GM23338 (cell line): ENCODE measurements at regions not wholly inside any gene's neighbourhood (a gene's known extent, or its start where the extent isn't known, plus 50 kb on each side); places are given as distances from the start of the nearest gene placed in this dataset.

Experiments used
- ATAC-seq: fragments of 200-7000 bp; cut with Tn5 transposase; 3 replicates; pipeline ENCODE4 v1.9.1; 2020
- DNase-seq: peaks from one replicate; pipeline ENCODE4 v3.0.0-alpha.2; 2015; ENCODE audit warnings: low spot score
- H2AFZ ChIP-seq: fragments of 200-600 bp; sonication (generic); 2 replicates; pipeline ENCODE4 v1.8.0; 2016; ENCODE audit warnings: antibody characterized with exemption, mild to moderate bottlenecking, moderate library complexity
- H3F3A ChIP-seq: fragments of 200-600 bp; sonication (generic); replicated peaks from 2 replicates; pipeline ENCODE4 v1.8.0; 2017; ENCODE audit warnings: antibody characterized with exemption, mixed run types, low read depth
- H3K27ac ChIP-seq: fragments of 200-600 bp; sonication (generic); 2 replicates; pipeline ENCODE4 v1.6.1; 2016; ENCODE audit warnings: low read depth
- H3K27me3 ChIP-seq: fragments of 200-600 bp; sonication (generic); 2 replicates; pipeline ENCODE4 v1.8.0; 2016; ENCODE audit warnings: mild to moderate bottlenecking, mixed run types, moderate library complexity; ENCODE audit not compliant: insufficient read depth
- H3K36me3 ChIP-seq: fragments of 200-600 bp; sonication (generic); 2 replicates; pipeline ENCODE4 v1.8.0; 2016; ENCODE audit warnings: mild to moderate bottlenecking; ENCODE audit not compliant: insufficient read depth
- H3K4me1 ChIP-seq: fragments of 200-600 bp; sonication (generic); 2 replicates; pipeline ENCODE4 v1.8.0; 2016; ENCODE audit warnings: mild to moderate bottlenecking, moderate library complexity; ENCODE audit not compliant: insufficient read depth
- H3K4me2 ChIP-seq: fragments of 200-600 bp; sonication (generic); 2 replicates; pipeline ENCODE4 v1.7.1; 2017; ENCODE audit warnings: mixed run types
- H3K4me3 ChIP-seq: fragments of 200-600 bp; sonication (generic); 2 replicates; pipeline ENCODE4 v1.6.1; 2016; ENCODE audit warnings: mixed run types
- H3K79me2 ChIP-seq: fragments of 200-600 bp; sonication (generic); replicated peaks from 2 replicates; pipeline ENCODE4 v1.8.0; 2017; ENCODE audit warnings: mild to moderate bottlenecking; ENCODE audit not compliant: insufficient read depth
- H3K9me2 ChIP-seq: fragments of 200-600 bp; sonication (generic); 2 replicates; pipeline ENCODE4 v1.8.0; 2017; ENCODE audit not compliant: insufficient read depth
- H4K20me1 ChIP-seq: fragments of 200-600 bp; sonication (generic); replicated peaks from 2 replicates; pipeline ENCODE4 v1.8.0; 2017; ENCODE audit warnings: mild to moderate bottlenecking; ENCODE audit not compliant: insufficient read depth
- H3K27ac Mint-ChIP-seq: 2 replicates; pipeline ENCODE4 v1.8.0; 2020; ENCODE audit warnings: inconsistent platforms, mild to moderate bottlenecking, moderate library complexity, mixed read lengths
- H3K27me3 Mint-ChIP-seq: 3 replicates; pipeline ENCODE4 v1.8.0; 2022; ENCODE audit warnings: low read depth, mild to moderate bottlenecking, moderate library complexity, mixed read lengths, inconsistent platforms; ENCODE audit not compliant: insufficient read depth, poor library complexity
- H3K36me3 Mint-ChIP-seq: 3 replicates; pipeline ENCODE4 v1.8.0; 2021; ENCODE audit warnings: low read depth, mild to moderate bottlenecking, inconsistent platforms, moderate library complexity, mixed read lengths
- H3K4me1 Mint-ChIP-seq: 3 replicates; pipeline ENCODE4 v1.8.0; 2020; ENCODE audit warnings: mild to moderate bottlenecking, inconsistent platforms, mixed read lengths
- H3K4me3 Mint-ChIP-seq: 3 replicates; pipeline ENCODE4 v1.8.0; 2021; ENCODE audit warnings: moderate library complexity, mild to moderate bottlenecking, inconsistent platforms, mixed read lengths
- H3K9me3 Mint-ChIP-seq: 3 replicates; pipeline ENCODE4 v1.8.0; 2020; ENCODE audit warnings: moderate library complexity, mild to moderate bottlenecking, inconsistent platforms, mixed read lengths
- CREB1 ChIP-seq: fragments of 250-450 bp; sonication (Bioruptor Pico); IDR thresholded peaks from 2 replicates; pipeline ENCODE4 v1.5.0; 2020; ENCODE audit warnings: low read depth, mild to moderate bottlenecking, moderate library complexity
- CTCF ChIP-seq, 2 experiments: fragments of 200-600 bp in 1 of 2; sonication (generic) in 1 of 2; conservative IDR thresholded peaks; 2 replicates each; pipeline versions ENCODE4 v1.5.1 to v1.6.1; 2016 to 2017; ENCODE audit warnings: antibody characterized with exemption in 2 of 2, low read depth in 2 of 2, mild to moderate bottlenecking in 2 of 2, moderate library complexity in 1 of 2
- EZH2 ChIP-seq: fragments of 200-600 bp; sonication (generic); IDR thresholded peaks from one replicate; pipeline ENCODE4 v1.8.0; 2017; ENCODE audit warnings: antibody characterized with exemption, mild to moderate bottlenecking, low read depth; ENCODE audit not compliant: unreplicated experiment
- EZH2phosphoT487 ChIP-seq: fragments of 200-600 bp; sonication (generic); IDR thresholded peaks from one replicate; pipeline ENCODE4 v1.8.1; 2018; ENCODE audit warnings: antibody characterized with exemption; ENCODE audit not compliant: unreplicated experiment
- JUNB ChIP-seq: IDR thresholded peaks from one replicate; pipeline ENCODE4 v1.6.1; 2016; ENCODE audit warnings: antibody characterized with exemption; ENCODE audit not compliant: unreplicated experiment
- NANOG ChIP-seq: IDR thresholded peaks from 2 replicates; pipeline ENCODE4 v1.6.1; 2016; ENCODE audit warnings: antibody characterized with exemption, borderline replicate concordance
- POLR2AphosphoS5 ChIP-seq: IDR thresholded peaks from 2 replicates; pipeline ENCODE4 v1.6.1; 2016; ENCODE audit warnings: antibody characterized with exemption, low read depth
- REST ChIP-seq: IDR thresholded peaks from one replicate; pipeline ENCODE4 v1.6.1; 2018; ENCODE audit warnings: antibody characterized with exemption; ENCODE audit not compliant: unreplicated experiment
- STAT1 ChIP-seq: IDR thresholded peaks from one replicate; pipeline ENCODE4 v1.6.1; 2016; ENCODE audit warnings: antibody characterized with exemption; ENCODE audit not compliant: unreplicated experiment
- ZNF114 ChIP-seq: fragments of 250-450 bp; sonication (Bioruptor Pico); IDR thresholded peaks from 2 replicates; pipeline ENCODE4 v1.5.0; 2020; ENCODE audit warnings: mild to moderate bottlenecking, moderate library complexity
- ZNF331 ChIP-seq: fragments of 250-450 bp; sonication (Bioruptor Pico); IDR thresholded peaks from 2 replicates; pipeline ENCODE4 v1.5.0; 2020; ENCODE audit warnings: low read depth, mild to moderate bottlenecking, moderate library complexity
- ZNF462 ChIP-seq: fragments of 250-450 bp; sonication (Bioruptor Pico); IDR thresholded peaks from 2 replicates; pipeline ENCODE4 v1.5.0; 2020; ENCODE audit warnings: mild to moderate bottlenecking, moderate library complexity
- TF ChIP-seq, protein P1 (sequence below): IDR thresholded peaks from 2 replicates; pipeline ENCODE4 v1.6.1; 2016; ENCODE audit warnings: antibody characterized with exemption

DNA sequence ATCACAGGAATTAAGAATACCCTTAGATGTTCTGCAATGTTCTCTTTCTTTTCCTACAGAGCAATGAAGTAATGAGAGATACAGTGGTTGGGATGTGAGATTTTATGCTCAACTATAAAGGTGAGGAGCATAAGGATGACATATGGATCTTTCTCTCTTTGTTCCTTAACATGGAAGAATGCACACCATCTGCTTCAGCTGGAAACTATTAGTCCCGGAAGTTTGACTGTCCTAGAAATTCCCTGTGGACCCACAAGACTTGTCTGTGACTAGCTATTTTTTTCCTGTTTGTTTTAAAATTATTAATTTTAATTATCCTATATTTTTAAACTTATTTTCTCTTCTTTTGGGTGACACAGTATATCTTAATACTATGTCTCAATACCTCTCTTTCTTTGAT lies 80.2 kb downstream of the DKK1 start:
- H3K4me3 ChIP-seq, result no peak overlapping the region
- no peaks in the 10 kb centered on the region for H3K9me3 Mint-ChIP-seq
- H3K79me2 ChIP-seq, result no peaks in the 10 kb centered on the region
- H3K4me1 ChIP-seq, result no peaks in the 10 kb centered on the region
- H3K4me1 Mint-ChIP-seq, result no peaks in the 10 kb centered on the region
- no peaks in the 10 kb centered on the region for H3K36me3 Mint-ChIP-seq
- H3F3A ChIP-seq, result no peaks in the 10 kb centered on the region
- no peaks in the 10 kb centered on the region for H3K9me2 ChIP-seq
- no peaks in the 10 kb centered on the region for H3K27me3 ChIP-seq
- H3K27me3 Mint-ChIP-seq, result no peaks in the 10 kb centered on the region
- H3K4me3 Mint-ChIP-seq, result no peak overlapping the region
- H3K36me3 ChIP-seq, result no peaks in the 10 kb centered on the region
- H2AFZ ChIP-seq, result no peak overlapping the region
- no peak for ATAC-seq
- TF ChIP-seq POLR2AphosphoS5 (no peak), REST (no peak), ZNF331 (CRISPR knock-in tag) (no peak), EZH2 (no peak), JUNB (no peak), EZH2phosphoT487 (no peak), STAT1 (no peak), ZNF114 (CRISPR knock-in tag) (no peak), NANOG (no peak), CTCF (conservative IDR thresholded peaks at IDR 0.05; ENCODE audit: low read depth in 2 of 2) (no peak), CREB1 (CRISPR knock-in tag) (no peak), ZNF462 (CRISPR knock-in tag) (no peak)
- TF ChIP-seq, protein P1, sequence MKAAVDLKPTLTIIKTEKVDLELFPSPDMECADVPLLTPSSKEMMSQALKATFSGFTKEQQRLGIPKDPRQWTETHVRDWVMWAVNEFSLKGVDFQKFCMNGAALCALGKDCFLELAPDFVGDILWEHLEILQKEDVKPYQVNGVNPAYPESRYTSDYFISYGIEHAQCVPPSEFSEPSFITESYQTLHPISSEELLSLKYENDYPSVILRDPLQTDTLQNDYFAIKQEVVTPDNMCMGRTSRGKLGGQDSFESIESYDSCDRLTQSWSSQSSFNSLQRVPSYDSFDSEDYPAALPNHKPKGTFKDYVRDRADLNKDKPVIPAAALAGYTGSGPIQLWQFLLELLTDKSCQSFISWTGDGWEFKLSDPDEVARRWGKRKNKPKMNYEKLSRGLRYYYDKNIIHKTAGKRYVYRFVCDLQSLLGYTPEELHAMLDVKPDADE, result no peak
- H3K4me2 ChIP-seq, result no peak overlapping the region
- no peaks in the 10 kb centered on the region for H4K20me1 ChIP-seq
- DNase-seq, result no peak
- H3K27ac ChIP-seq, result no peak overlapping the region
- H3K27ac Mint-ChIP-seq, result no peak overlapping the region
